IMR-90 (cell line): ENCODE measurements at regions not wholly inside any gene's neighbourhood (a gene's known extent, or its start where the extent isn't known, plus 50 kb on each side); places are given as distances from the start of the nearest gene placed in this dataset.

Experiments used
- ATAC-seq: fragments of 200-7000 bp; cut with Tn5 transposase; 2 replicates; pipeline ENCODE4 v1.9.1; 2020; ENCODE audit warnings: low read depth, mild to moderate bottlenecking, moderate library complexity
- BruUV-seq: library from RNA; stranded (reverse); fragments of 400-500 nt; replicated peaks from 2 replicates; lab custom pipeline; 2021; lab: Mats Ljungman, UMichigan
- CTCF ChIA-PET: fragments of 300-600 bp; formaldehyde crosslinking; extraction: SDS; loops from one replicate; lab custom pipeline; 2021; ENCODE audit warnings: antibody characterized with exemption; lab: Yijun Ruan, JAX
- POLR2A ChIA-PET: fragments of 300-600 bp; sonication (Branson Sonifier 250); formaldehyde crosslinking; loops from one replicate; lab custom pipeline; 2022; ENCODE audit warnings: antibody characterized with exemption; ENCODE audit not compliant: unreplicated experiment; lab: Charles Lee
- DNase-seq: peaks from one replicate; pipeline ENCODE4 v3.0.0; 2013
- H2AFZ ChIP-seq: replicated peaks from 2 replicates; pipeline ENCODE3; 2013; ENCODE audit warnings: low read length, mild to moderate bottlenecking; ENCODE audit not compliant: poor library complexity
- H2AK5ac ChIP-seq: 2 replicates; pipeline ENCODE4 v1.6.1; 2013; ENCODE audit warnings: low read depth, low read length, inconsistent platforms
- H2AK9ac ChIP-seq: replicated peaks from 2 replicates; pipeline ENCODE3; 2013; ENCODE audit warnings: mild to moderate bottlenecking, low read depth, low read length, moderate library complexity; ENCODE audit not compliant: poor library complexity
- H2BK120ac ChIP-seq: 2 replicates; pipeline ENCODE4 v1.6.1; 2013; ENCODE audit warnings: low read depth, low read length, inconsistent platforms
- H2BK15ac ChIP-seq: 3 replicates; pipeline ENCODE4 v1.6.1; 2013; ENCODE audit warnings: low read depth, low read length, inconsistent platforms
- H2BK20ac ChIP-seq: 2 replicates; pipeline ENCODE4 v1.6.1; 2013; ENCODE audit warnings: low read depth, mild to moderate bottlenecking, inconsistent platforms, low read length, moderate library complexity
- H2BK5ac ChIP-seq: 2 replicates; pipeline ENCODE4 v1.6.1; 2013; ENCODE audit warnings: mild to moderate bottlenecking, low read depth, low read length, inconsistent platforms; ENCODE audit not compliant: poor library complexity, severe bottlenecking
- H3K14ac ChIP-seq: replicated peaks from 2 replicates; pipeline ENCODE4 v1.6.1; 2013; ENCODE audit warnings: low read depth, low read length, inconsistent platforms
- H3K18ac ChIP-seq: 2 replicates; pipeline ENCODE4 v1.6.1; 2013; ENCODE audit warnings: low read depth, low read length, control low read depth
- H3K23ac ChIP-seq: 2 replicates; pipeline ENCODE4 v1.6.1; 2013; ENCODE audit warnings: low read depth, low read length, inconsistent platforms
- H3K27ac ChIP-seq: 2 replicates; pipeline ENCODE4 v1.5.1; 2013; ENCODE audit warnings: mild to moderate bottlenecking, control low read depth, low read length; ENCODE audit not compliant: insufficient read depth
- H3K27me3 ChIP-seq: 2 replicates; pipeline ENCODE4 v1.6.1; 2013; ENCODE audit warnings: low read length; ENCODE audit not compliant: control insufficient read depth, insufficient read depth
- H3K36me3 ChIP-seq: 2 replicates; pipeline ENCODE4 v1.6.1; 2013; ENCODE audit warnings: low read length, mixed read lengths; ENCODE audit not compliant: control insufficient read depth, insufficient read depth
- H3K4ac ChIP-seq: 2 replicates; pipeline ENCODE4 v1.6.1; 2013; ENCODE audit warnings: low read depth, low read length, inconsistent platforms
- H3K4me1 ChIP-seq: 2 replicates; pipeline ENCODE4 v1.6.1; 2013; ENCODE audit warnings: low read length, mixed read lengths; ENCODE audit not compliant: control insufficient read depth, insufficient read depth
- H3K4me2 ChIP-seq: 2 replicates; pipeline ENCODE4 v1.6.1; 2013; ENCODE audit warnings: low read depth, mild to moderate bottlenecking, control low read depth, low read length, moderate library complexity
- H3K4me3 ChIP-seq: 2 replicates; pipeline ENCODE4 v1.5.1; 2013; ENCODE audit warnings: low read depth, mild to moderate bottlenecking, control low read depth, low read length, moderate library complexity; ENCODE audit not compliant: insufficient read depth
- H3K56ac ChIP-seq: 2 replicates; pipeline ENCODE4 v1.6.1; 2013; ENCODE audit warnings: low read length, inconsistent platforms; ENCODE audit not compliant: insufficient read depth; ENCODE audit errors: extremely low read depth
- H3K79me1 ChIP-seq, 2 experiments: 2 replicates each; pipeline ENCODE4 v1.6.1; 2013; ENCODE audit warnings: low read length in 2 of 2, inconsistent platforms in 1 of 2, low read depth in 1 of 2
- H3K9ac ChIP-seq: 2 replicates; pipeline ENCODE4 v1.6.1; 2013; ENCODE audit warnings: low read depth, low read length, control low read depth
- H3K9me1 ChIP-seq: 2 replicates; pipeline ENCODE4 v1.6.1; 2013; ENCODE audit warnings: low read length, inconsistent platforms; ENCODE audit not compliant: insufficient read depth
- H3K9me3 ChIP-seq: 2 replicates; pipeline ENCODE4 v1.6.1; 2013; ENCODE audit warnings: low read length; ENCODE audit not compliant: control insufficient read depth, insufficient read depth
- H4K20me1 ChIP-seq: 2 replicates; pipeline ENCODE4 v1.6.1; 2013; ENCODE audit warnings: low read length, inconsistent platforms; ENCODE audit not compliant: insufficient read depth
- H4K5ac ChIP-seq: 2 replicates; pipeline ENCODE4 v1.6.1; 2013; ENCODE audit warnings: mild to moderate bottlenecking, low read depth, low read length, control low read depth
- H4K8ac ChIP-seq, 2 experiments: 2 replicates each; pipeline ENCODE4 v1.6.1; 2013; ENCODE audit warnings: low read depth in 2 of 2, low read length in 2 of 2, control low read depth in 1 of 2, inconsistent platforms in 1 of 2
- H4K91ac ChIP-seq: 2 replicates; pipeline ENCODE4 v1.6.1; 2013; ENCODE audit warnings: low read depth, low read length, inconsistent platforms; ENCODE audit not compliant: insufficient read depth
- CEBPB ChIP-seq: IDR thresholded peaks from 2 replicates; pipeline ENCODE4 v1.6.1; 2012; ENCODE audit warnings: low read depth, low read length, improper control_type of control experiment
- CTCF ChIP-seq: conservative IDR thresholded peaks from 2 replicates; pipeline ENCODE4 v1.5.1; 2012; ENCODE audit warnings: mild to moderate bottlenecking, low read depth, low read length, improper control_type of control experiment
- FOS ChIP-seq: fragments of 150-350 bp; IDR thresholded peaks from 2 replicates; pipeline ENCODE4 v1.6.1; 2016; ENCODE audit warnings: low read depth, low read length
- MXI1 ChIP-seq: IDR thresholded peaks from 2 replicates; pipeline ENCODE4 v1.6.1; 2012; ENCODE audit warnings: low read depth, mild to moderate bottlenecking, low read length, moderate library complexity, borderline replicate concordance
- NFE2L2 ChIP-seq: fragments of 150-350 bp; IDR thresholded peaks from 2 replicates; pipeline ENCODE4 v1.6.1; 2016; ENCODE audit warnings: low read depth, mild to moderate bottlenecking, low read length
- POLR2A ChIP-seq: IDR thresholded peaks from 2 replicates; pipeline ENCODE4 v1.6.1; 2012; ENCODE audit warnings: mild to moderate bottlenecking, low read depth, low read length
- RCOR1 ChIP-seq: IDR thresholded peaks from 2 replicates; pipeline ENCODE4 v1.6.1; 2012; ENCODE audit warnings: mild to moderate bottlenecking, low read length, improper control_type of control experiment; ENCODE audit not compliant: insufficient replicate concordance
- RFX5 ChIP-seq: IDR thresholded peaks from 2 replicates; pipeline ENCODE4 v1.8.0; 2012; ENCODE audit warnings: low read depth, mild to moderate bottlenecking, low read length, moderate library complexity
- SMC3 ChIP-seq: fragments of 150-350 bp; IDR thresholded peaks from 2 replicates; pipeline ENCODE4 v1.6.1; 2016; ENCODE audit warnings: low read depth, mild to moderate bottlenecking, antibody characterized with exemption, low read length, moderate library complexity
- USF2 ChIP-seq: fragments of 150-350 bp; IDR thresholded peaks from 2 replicates; pipeline ENCODE4 v1.6.1; 2017; ENCODE audit warnings: mild to moderate bottlenecking, antibody characterized with exemption, low read length, low read depth
- WGBS, 2 experiments: methylation state at CpG; one replicate each; pipeline versions ENCODE4 v1.1.5 to v1.1.7; 2013; ENCODE audit warnings: missing lambda C conversion rate in 2 of 2; ENCODE audit not compliant: insufficient read length in 1 of 2; ENCODE audit errors: extremely low coverage in 2 of 2; 5-methylcytosine and 5-hydroxymethylcytosine counted together
- dilution Hi-C: fragments of 300-500 bp; cut with HindIII; formaldehyde crosslinking; loops from one replicate; pipeline ENCODE4 v1.14.3; 2018; ENCODE audit warnings: low sequenced_read_pairs; ENCODE audit not compliant: unreplicated experiment
- in situ Hi-C: fragments of 300-500 bp; cut with MboI; formaldehyde crosslinking; loops from 3 replicates; pipeline ENCODE4 v1.14.3; 2019; ENCODE audit warnings: low sequenced_read_pairs, inconsistent platforms, mixed read lengths
- intact Hi-C: fragments of 100-400 bp; cut with micrococcal nuclease; formaldehyde crosslinking; loops from 2 replicates; pipeline ENCODE4 v1.10.0; 2022

GRCh38 chr9:100919506-100919905, 109.0 kb upstream of the PLPPR1 start:
- BruUV-seq, result no TSS peak
- no peak overlapping the region for H3K27ac ChIP-seq
- H3K9ac ChIP-seq, result no peak overlapping the region
- no peak overlapping the region for H3K18ac ChIP-seq
- no peak overlapping the region for H3K56ac ChIP-seq
- no peaks in the 10 kb centered on the region for H3K27me3 ChIP-seq
- H4K5ac ChIP-seq, result no peak overlapping the region
- ChIA-PET POLR2A (no interaction called here), CTCF (no interaction called here)
- ATAC-seq, result no peak
- peaks cover 21% of the 10 kb centered on the region for H3K9me3 ChIP-seq
- H2AK9ac ChIP-seq, result no peak overlapping the region
- H2BK15ac ChIP-seq, result no peak overlapping the region
- H2BK20ac ChIP-seq, result no peak overlapping the region
- H3K4me1 ChIP-seq, result no peaks in the 10 kb centered on the region
- H2AK5ac ChIP-seq, result no peak overlapping the region
- no peak overlapping the region for H3K4me3 ChIP-seq
- H2BK5ac ChIP-seq, result no peak overlapping the region
- H3K79me1 ChIP-seq, result no peaks in the 10 kb centered on the region
- in situ Hi-C loops, result no loop called here
- no CpG with 5 or more reads among the region's 3 CpGs for WGBS, 2 experiments
- no peak overlapping the region for H4K91ac ChIP-seq
- H2AFZ ChIP-seq, result no peak overlapping the region
- no peak overlapping the region for H3K4me2 ChIP-seq
- H3K23ac ChIP-seq, result no peak overlapping the region
- no peak for DNase-seq
- no peaks in the 10 kb centered on the region for H3K36me3 ChIP-seq
- H4K20me1 ChIP-seq, result no peaks in the 10 kb centered on the region
- no peaks in the 10 kb centered on the region for H3K9me1 ChIP-seq
- dilution Hi-C loops, result no loop called here
- H4K8ac ChIP-seq, result no peak overlapping the region
- H2BK120ac ChIP-seq, result no peak overlapping the region
- no peak overlapping the region for H3K4ac ChIP-seq
- TF ChIP-seq FOS, result no peak
- TF ChIP-seq MXI1, result no peak
- no peak for TF ChIP-seq CTCF
- TF ChIP-seq RFX5, result no peak
- no peak for TF ChIP-seq SMC3
- no peak for TF ChIP-seq RCOR1
- no peak for TF ChIP-seq NFE2L2
- TF ChIP-seq USF2, result no peak
- no peak for TF ChIP-seq CEBPB
- TF ChIP-seq POLR2A, result no peak
- intact Hi-C loops, result no loop called here
- H3K14ac ChIP-seq, result no peak overlapping the region
